HL-60 (cell line): ENCODE measurements at regions not wholly inside any gene's neighbourhood (a gene's known extent, or its start where the extent isn't known, plus 50 kb on each side); places are given as distances from the start of the nearest gene placed in this dataset.
"Not testable (repeated sequence)": the region's sequence is repeated elsewhere in the genome, so short reads cannot be mapped to it uniquely, and the experiment has no call there.

Experiments used
- POLR2AphosphoS5 ChIP-seq: IDR thresholded peaks from 2 replicates; pipeline ENCODE4 v1.6.1; 2012; ENCODE audit warnings: low read depth
- TF ChIP-seq, protein P1 (sequence below): IDR thresholded peaks from one replicate; pipeline ENCODE4 v1.5.1; 2011; ENCODE audit warnings: low read length, control low read depth, inconsistent platforms; ENCODE audit not compliant: insufficient read depth

DNA sequence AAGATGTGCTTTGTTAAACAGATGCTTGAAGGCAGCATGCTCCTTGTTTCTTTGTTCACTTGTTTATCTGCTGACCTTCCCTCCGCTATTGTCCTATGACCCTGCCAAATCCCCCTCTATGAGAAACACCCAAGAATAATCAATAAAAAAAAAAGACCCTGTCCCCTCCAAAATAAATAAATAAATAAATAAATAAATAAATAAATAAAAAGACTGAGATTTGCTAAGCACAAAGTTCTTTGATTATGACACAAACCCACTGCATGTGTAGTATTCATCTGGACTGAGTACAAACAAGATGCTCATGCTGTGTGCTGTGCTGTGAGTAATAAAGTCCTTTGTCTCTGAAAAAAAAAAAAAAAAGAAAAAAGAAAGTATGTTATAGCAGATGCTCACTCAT, 851.1 kb upstream of the DEFB115 start:
- TF ChIP-seq, protein P1, sequence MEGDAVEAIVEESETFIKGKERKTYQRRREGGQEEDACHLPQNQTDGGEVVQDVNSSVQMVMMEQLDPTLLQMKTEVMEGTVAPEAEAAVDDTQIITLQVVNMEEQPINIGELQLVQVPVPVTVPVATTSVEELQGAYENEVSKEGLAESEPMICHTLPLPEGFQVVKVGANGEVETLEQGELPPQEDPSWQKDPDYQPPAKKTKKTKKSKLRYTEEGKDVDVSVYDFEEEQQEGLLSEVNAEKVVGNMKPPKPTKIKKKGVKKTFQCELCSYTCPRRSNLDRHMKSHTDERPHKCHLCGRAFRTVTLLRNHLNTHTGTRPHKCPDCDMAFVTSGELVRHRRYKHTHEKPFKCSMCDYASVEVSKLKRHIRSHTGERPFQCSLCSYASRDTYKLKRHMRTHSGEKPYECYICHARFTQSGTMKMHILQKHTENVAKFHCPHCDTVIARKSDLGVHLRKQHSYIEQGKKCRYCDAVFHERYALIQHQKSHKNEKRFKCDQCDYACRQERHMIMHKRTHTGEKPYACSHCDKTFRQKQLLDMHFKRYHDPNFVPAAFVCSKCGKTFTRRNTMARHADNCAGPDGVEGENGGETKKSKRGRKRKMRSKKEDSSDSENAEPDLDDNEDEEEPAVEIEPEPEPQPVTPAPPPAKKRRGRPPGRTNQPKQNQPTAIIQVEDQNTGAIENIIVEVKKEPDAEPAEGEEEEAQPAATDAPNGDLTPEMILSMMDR = not testable (repeated sequence)
- TF ChIP-seq POLR2AphosphoS5 = not testable (repeated sequence)
